Fibroblast of skin of abdomen (primary cell): ENCODE measurements at regions not wholly inside any gene's neighbourhood (a gene's known extent, or its start where the extent isn't known, plus 50 kb on each side); places are given as distances from the start of the nearest gene placed in this dataset.

Experiments used
- DNase-seq: peaks from one replicate; pipeline ENCODE4 v3.0.0-alpha.2; 2013

GRCh38 chr9:515665-516064 is 301.0 kb downstream of the DOCK8 start:
- DNase-seq, result no peak

DNA sequence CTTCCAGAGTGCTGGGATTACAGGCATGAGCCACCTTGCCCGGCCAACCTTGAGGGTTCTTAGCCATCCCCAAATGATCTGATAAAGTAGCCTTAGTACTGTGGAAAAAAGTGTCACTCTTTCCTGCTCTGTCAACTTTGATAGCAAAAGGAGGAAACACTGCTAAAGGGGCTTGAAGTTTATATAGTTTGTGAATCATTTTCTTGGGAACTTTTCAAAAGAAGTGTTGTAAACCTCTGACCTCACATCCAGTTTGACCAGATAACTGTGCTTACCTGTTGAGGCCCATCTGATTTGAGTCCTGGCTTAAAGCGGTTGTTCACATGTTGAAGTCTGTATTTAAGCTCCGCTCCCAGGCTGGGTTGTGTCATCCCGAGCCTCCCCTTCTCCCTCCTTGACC is 303.3 kb downstream of the DOCK8 start:
- DNase-seq, result no peak

DNA sequence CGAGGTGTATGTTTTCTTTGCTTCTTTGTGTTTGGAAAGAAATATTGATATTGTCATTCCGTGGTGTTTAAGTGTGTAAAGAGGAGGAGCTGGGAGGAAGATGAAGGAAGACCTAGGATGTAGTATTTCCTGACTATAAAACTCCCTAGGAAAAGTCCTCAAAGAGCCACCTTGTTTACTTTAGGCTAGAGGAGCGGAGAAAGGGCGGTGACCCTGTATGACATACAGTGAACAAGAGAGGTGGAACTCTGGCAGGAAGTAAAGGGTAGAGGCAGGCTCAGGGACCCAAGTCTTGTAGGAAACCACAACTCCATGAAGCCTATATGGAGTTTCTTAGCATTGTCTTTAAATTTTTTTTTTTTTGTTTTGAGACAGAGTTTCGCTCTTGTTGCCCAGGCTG is 303.9 kb downstream of the DOCK8 start:
- no peak for DNase-seq

GRCh38 chr9:519579-519978 is 304.9 kb downstream of the DOCK8 start:
- DNase-seq, result no peak

DNA sequence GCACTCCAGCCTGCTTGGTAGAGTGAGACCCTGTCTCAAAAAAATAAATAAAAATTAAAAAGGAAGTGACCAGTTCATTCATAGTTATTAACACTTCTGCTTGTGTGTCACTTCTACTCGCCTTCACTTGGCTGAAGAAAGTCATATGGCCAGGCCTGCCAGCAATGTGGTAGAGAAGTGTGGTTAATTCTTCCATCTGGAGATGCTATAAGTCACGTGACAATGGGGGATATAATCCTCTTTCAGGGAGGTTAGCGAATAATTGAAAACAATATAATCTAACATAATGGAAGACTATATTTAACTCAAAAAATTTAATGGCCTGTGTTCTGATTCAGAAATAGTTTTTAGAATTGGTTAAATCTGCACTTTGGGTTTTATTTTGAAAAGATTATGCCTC is 305.6 kb downstream of the DOCK8 start:
- no peak for DNase-seq

DNA sequence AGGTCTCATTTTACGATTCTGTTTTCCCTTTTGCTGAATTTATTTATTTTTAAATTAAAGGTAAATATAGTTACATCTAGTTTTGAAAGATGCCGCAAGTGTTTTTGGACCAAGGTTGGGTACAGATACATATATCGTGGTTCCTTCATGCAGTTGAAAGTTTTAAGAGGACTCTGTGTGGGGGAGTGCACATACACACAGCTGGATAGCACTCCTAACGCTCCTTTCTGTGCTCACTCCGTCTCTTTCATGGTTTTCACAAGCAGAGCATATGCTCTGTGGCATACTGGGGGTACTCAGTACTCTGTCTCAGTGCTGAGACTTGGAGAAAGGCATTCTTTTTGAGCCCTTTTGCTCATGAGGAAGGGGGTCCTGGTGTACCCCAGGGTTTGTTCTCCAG is 307.5 kb downstream of the DOCK8 start:
- DNase-seq, result no peak

GRCh38 chr9:522658-523057 is 308.0 kb downstream of the DOCK8 start:
- peak; percentile 12 for DNase-seq

DNA sequence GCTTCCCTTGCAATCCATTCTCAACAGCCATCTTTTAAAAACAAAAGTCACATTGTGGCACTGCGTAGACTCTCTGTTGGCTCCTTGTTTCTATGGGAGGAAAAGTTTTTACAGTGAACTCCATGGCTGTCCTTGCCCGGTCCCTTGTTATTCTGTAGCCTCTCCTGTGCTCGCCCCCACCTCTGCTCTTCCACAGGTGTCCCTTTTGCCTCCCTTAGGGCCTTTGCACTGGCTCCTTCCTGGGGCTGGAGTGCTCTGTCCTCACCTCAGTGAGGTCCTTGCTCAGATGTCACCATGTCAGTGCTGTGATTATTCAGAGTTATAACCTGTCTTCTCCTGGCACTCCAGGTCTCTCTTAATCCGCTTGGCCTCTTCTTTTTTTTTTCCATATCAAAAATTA is 308.8 kb downstream of the DOCK8 start:
- no peak for DNase-seq

DNA sequence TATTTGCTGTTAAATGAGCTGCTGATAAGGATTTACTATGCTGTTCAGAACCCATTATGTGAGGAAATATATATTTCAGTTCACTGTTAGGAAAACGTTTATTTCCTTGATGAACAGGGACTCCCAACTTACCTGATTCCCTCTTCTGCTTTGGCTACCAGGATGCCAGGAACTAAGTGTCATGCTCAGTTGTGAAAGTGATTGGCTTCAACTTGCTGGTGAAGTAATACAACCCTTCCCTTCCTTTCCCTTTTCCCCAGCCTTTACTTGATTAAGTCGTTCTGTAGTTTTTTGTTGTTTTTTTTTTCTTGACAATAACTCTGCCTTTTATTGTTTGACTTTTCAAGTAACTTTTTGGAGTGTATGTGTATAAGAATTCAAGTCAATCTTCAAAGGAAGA is 309.3 kb downstream of the DOCK8 start:
- DNase-seq, result no peak

DNA sequence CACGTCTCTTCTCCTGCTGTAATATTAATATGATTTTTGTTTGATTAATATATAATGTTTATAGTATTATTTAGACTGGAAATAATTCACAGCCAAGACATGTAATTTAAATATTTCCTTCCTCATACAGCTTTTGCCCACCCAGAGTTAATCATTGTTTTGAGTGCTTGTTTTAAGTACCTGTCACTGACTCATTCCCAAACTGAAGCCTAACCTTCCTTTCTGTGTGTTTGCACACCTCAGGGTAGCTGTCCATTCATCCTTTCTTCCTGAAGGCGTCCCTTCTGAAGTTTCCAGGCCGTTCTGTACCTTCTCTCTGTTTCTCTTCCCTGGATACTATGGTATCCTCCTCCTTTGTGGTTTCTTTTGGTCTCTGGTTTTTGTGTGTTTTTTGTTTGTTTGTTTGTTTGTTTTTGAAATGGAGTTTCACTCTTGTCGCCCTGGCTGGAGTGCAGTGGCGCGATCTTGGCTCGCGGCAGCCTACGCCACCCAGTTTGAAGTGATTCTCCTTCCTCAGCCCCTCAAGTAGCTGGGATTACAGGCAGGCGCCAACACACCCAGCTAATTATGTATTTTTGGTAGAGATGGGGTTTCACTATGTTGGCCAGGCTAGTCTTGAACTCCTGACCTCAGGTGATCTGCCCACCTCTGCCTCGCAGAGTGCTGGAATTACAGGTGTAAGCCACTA is 312.4 kb downstream of the DOCK8 start:
- no peak for DNase-seq

DNA sequence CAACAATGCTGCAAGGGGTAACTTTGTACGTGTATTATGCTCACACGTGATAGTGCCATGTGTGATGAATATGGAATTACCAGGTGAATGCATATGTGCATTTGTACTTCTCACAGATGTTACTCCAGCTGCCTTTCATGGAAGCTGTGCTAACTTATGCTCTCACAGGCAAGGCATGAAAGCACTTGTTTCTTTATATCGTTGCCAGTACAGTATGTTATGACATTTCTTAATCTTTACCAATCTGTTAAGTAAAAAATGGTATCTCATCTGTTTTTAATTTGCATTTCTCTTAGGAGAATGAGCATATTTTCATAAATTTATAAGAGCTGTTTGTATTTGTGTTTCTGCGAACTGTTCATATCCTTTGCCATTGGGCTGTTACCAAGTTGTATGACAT is 311.8 kb upstream of the DMRT1 start:
- DNase-seq, result no peak

- DNase-seq, result no peak
Observed at GRCh38 chr9:530681-531080, 310.8 kb upstream of the DMRT1 start.

- DNase-seq, result no peak
Observed at GRCh38 chr9:532707-533106, 308.8 kb upstream of the DMRT1 start.

GRCh38 chr9:534886-535285 is 306.6 kb upstream of the DMRT1 start:
- no peak for DNase-seq

DNA sequence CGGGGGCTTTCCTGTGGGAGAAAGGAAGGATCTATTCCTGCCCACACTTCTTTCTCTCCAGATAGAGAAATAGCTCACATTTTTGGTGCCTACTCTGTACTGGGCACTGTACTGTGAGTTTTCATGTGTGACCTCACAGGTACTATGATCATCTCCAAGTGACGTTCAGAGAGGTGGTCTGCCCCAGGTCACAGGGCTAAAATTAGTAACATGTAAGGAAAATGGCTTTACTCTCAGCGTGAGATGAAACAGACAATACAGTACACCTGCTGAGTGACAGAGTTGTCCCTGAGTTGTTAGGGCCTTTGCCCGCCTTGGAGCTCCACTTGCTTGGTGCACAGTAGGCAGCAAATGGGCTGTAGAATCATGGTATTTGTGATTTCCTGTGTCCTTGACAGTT is 306.1 kb upstream of the DMRT1 start:
- no peak for DNase-seq

- no peak for DNase-seq
Observed at GRCh38 chr9:536597-537511, 304.6 kb upstream of the DMRT1 start.

GRCh38 chr9:543478-543877 is 298.0 kb upstream of the DMRT1 start:
- no peak for DNase-seq

DNA sequence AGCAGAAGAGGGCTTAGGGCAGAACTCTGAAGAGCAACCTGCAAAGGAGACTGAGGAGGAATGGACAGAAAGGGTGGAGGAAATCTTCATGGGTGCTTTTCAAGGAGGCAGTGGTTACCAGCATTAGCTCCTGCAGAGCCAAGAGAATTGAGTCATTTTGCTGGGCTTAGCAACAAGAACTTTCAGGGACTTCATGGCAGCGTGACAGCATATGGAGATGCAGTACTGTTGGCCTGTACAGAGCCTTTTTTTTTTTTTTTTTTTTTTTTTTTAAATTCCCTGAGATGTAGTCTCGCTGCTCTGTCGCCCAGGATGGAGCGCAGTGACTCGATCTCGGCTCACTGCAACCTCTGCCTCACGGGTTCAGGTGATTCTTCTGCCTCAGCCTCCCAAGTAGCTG is 296.0 kb upstream of the DMRT1 start:
- no peak for DNase-seq

GRCh38 chr9:546235-546634 is 295.3 kb upstream of the DMRT1 start:
- DNase-seq, result no peak

- DNase-seq, result no peak
Observed at GRCh38 chr9:546797-547223, 294.7 kb upstream of the DMRT1 start.

DNA sequence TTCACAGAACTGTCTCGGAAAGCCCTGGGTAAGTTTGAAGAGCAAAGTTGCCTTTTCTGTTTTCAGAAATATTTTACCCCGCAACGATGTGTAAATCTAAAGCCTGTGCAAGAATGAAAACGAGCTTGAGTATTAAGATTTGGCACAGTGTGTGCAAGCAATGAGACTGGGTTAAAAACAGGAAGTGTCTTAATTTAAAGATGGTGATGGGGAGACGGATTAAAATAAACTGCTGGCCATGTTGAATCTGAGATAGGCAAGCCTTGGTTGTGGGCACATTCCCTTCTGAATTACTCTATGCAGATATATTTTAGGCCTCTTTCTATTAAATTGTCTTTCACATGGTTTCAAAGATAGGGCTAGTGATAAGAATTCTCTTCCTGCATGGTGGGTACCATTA is 294.2 kb upstream of the DMRT1 start:
- no peak for DNase-seq

DNA sequence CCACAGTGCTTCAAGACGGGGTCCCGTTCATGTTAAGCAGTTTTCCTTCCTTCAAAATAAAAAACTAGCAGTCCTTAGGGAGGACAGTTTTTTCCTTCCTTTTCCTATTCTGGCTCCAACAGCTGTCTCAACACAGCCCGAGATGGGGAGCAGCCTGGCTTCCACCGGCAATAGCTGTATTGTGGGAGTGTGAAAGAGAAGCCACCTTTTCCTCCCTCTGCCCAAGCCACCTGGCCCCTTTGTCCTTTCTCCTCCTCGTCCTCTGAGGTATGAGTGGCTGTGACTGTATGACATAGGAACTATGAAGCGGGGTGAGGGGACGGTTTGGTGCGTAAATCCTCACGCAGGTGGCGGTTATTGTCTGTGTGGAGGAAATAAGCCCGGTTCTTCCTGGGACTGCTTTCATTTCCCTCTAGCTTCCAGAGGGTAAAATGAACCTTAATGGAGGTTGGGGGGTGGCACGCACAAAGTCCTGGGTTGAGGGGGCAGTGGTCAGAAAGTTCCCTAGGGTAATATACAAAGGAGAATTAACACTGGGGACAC is 292.0 kb upstream of the DMRT1 start:
- no peak for DNase-seq

DNA sequence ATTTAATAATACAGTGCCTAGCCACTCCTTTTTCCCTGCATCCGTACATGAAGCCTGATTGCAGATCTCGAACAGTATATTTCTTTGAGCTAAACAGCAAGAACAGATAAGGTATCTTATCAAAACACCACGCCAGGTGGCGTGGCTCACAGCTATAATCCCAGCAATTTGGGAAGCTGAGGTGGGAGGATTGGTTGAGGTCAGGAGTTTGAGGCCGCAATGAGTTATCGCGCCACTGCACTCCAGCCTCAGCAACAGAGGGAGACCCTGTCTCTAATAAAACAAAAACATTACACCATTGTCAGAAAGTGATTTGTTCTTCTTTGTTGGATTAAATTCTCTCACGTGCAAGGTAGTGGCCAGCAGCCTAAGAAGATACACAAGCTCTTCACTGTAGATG is 291.2 kb upstream of the DMRT1 start:
- no peak for DNase-seq
